T-helper 9 cell (primary cell): ENCODE measurements at regions not wholly inside any gene's neighbourhood (a gene's known extent, or its start where the extent isn't known, plus 50 kb on each side); places are given as distances from the start of the nearest gene placed in this dataset.

Experiments used
- DNase-seq: peaks from one replicate; pipeline ENCODE4 v3.0.0-alpha.2; 2020

DNA sequence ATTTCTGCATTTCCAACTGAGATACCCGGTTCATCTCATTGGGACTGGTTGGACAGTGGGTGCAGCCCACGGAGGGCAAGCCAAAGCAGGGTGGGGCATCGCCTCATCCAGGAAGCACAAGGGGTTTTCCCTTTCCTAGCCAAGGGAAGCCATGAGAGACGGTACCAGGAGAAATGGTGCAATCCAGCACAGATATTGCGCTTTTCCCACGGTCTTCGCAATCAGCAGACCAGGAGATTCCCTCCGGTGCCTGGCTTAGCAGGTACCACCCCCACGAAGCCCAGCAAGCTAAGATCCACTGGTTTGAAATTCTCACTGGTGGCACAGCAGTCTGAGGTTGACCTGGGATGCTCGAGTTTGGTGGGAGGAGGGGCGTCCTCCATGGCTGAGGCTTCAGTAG is 527.0 kb downstream of the TLE1 start:
- DNase-seq, result no peak

GRCh38 chr9:81156381-81156780 is 533.0 kb downstream of the TLE1 start:
- DNase-seq, result no peak

DNA sequence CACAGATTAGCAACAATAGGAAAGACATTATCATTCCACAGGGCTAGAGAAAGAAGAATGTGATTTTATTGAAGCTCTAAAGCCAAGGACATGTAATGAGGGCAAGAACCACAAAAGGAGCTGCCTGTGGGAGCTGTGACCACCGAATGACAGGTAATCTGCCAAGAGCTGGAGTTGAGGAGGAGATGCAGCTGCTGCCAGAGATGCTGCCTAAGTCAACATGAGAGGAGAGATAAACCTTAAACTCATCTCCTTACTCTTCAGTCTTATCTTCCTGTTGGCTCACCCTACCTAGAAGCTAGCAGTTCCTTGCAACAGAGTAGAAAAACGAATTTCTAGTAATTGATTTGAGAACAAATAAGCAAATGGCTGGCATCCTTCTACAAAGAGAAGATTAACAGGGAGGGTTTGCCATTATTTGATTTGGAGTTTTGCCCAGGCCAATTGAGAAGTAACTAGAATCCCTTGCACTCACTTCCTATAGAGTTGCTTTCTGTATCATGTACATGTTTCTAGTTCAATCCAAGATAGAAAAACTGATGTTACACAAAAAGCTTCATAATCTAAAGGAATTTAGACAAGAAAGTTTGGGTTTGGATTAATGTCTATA is 539.2 kb downstream of the TLE1 start:
- no peak for DNase-seq

DNA sequence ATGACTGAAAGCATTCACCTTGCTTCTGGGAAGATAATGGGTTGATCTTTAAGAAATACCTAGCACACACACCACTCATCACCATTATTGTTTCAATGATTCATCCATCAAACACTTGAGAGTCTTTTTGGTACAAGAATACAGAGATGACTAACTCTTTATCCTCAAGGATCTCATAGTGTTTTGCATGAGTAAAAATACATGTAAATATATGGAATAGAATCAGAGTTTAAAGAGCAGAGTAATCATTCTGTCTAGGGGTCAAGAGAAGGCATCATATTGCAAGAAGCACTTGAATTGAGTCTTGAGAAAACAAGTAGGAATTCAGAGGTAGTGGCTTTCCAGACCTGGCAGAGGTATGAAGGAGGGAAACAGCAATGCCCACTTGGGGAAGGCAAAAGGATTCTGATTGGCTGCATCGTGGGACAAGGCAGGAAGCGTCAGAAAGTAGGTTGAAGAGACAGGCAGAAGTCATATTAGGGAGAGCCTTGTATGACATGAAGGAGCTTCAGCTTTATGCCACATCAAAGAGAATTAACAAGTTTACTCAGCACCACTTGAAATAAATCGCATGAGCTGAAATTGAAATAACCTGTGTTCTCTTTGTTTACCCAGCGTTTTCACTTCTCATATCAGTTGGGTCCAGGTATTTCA is 542.5 kb downstream of the TLE1 start:
- no peak for DNase-seq

DNA sequence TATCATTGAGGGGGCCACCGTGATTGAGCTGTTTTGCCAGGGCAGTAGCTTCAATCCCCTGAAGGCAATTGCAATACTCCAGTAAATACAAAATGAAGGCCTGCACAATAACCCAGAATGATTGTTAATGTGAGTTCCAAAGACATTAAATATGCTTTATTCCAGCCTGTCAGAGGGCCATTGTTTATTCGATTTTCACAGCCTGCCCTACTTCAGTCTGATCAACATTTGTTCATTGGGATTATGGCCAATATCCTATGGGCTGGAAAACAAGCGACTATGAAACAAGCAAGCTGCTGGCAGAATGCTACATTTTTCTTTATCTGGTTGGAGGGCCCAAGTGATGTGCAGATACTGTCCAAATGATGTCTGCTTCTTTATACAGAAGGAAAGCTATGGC is 543.1 kb downstream of the TLE1 start:
- DNase-seq, result no peak

- no peak for DNase-seq
These were observed 543.9 kb downstream of the TLE1 start for GRCh38 chr9:81145331-81145963.

GRCh38 chr9:81141961-81142360 is 547.4 kb downstream of the TLE1 start:
- no peak for DNase-seq

GRCh38 chr9:81137976-81138568 is 551.3 kb downstream of the TLE1 start:
- no peak for DNase-seq

DNA sequence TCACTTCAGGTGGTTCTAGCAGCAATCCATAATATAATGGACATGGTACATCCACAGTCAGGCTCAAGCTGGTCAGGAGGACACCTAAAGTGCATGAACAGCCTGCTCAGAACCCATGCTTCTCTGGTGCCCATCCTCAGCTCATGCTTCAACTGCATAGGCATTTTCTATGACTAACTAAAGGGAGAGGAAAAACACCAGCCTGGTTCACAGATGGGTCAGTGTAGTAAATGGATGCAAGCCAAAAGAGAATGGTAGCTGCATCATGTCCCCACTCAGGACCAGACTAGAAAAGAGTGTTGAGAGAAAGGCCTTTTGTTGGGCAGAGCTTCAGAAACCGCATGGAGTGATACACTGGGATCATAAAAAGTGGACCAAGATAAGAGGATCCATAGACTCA is 556.6 kb downstream of the TLE1 start:
- DNase-seq, result no peak

- no peak for DNase-seq
These were observed 557.0 kb downstream of the TLE1 start for GRCh38 chr9:81132318-81132717.

GRCh38 chr9:81128701-81129100 is 560.6 kb downstream of the TLE1 start:
- no peak for DNase-seq

- DNase-seq, result no peak
These were observed 563.8 kb downstream of the TLE1 start for GRCh38 chr9:81125446-81126092.

DNA sequence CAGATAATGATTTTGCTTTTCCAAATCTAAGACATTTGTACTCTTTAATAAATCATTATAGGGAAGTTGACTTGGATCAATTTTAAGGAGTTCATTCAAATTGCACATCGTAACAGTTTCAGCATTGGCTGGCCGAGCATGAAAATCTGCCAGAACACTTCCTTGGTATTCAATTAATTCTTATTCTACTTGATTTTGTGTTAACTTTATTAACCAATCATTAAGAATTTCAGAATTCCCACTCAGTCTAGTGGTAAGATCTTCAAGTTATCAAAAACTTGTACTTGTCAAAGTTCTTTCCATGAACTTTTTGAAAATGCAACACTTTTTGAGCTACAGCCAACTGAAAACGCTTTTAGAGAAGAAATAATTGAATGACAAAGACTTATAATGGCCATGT is 565.8 kb downstream of the TLE1 start:
- DNase-seq, result no peak

GRCh38 chr9:81122749-81123148 is 566.6 kb downstream of the TLE1 start:
- DNase-seq, result no peak

DNA sequence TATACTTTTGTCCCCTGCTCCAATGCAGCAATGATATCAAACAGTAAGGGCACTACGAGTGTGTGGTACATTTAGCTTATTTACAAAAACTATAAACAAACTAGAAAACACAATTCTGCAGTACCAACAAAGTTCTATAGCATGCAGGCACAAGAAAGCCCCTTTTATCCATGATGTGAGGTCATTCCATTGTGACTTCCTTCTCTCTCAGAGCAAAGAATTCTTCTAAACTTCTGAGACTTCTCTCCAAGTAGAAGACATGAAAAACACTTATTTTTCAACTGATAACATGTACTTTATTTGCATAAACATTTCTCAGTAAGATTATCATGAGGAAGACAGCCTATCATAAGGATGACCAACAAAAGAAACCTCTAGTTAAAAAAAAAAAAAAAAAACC is 569.8 kb downstream of the TLE1 start:
- DNase-seq, result no peak

- DNase-seq, result no peak
These were observed 570.9 kb downstream of the TLE1 start for GRCh38 chr9:81118416-81118815.

GRCh38 chr9:81116340-81117137 is 572.8 kb downstream of the TLE1 start:
- DNase-seq, result no peak

DNA sequence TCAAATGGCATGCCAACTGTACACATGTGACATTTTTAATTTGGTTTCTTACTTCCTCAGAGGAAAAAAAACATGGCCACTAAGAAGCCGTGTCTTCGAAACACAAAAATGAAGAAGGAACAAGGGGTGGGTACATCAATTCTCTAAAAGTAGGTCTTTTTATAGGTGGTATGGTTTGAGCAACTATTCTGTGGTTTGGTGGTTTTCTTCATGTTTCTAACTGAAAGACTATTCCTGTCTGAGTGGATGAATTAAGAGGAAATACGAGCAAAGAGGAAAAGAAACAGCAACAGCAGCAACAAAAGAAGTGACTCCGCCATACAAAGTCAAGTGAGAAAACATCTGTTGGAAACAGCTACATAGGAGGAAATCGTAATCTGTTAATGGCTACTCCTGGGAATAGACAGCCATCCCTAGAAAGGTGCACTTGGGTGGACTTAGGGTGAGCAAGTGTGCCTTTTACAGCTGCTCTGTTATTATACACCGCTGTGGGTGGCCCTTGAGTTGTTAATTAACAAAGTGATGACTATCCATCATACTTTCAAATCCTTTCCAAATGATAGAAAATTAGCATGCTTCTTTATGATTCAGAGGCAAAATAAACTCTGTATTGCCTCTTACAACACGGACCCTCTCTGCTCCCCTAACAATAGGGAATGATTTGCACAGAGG is 575.8 kb downstream of the TLE1 start:
- DNase-seq, result no peak

GRCh38 chr9:81112627-81113452 is 576.5 kb downstream of the TLE1 start:
- DNase-seq, result no peak

- DNase-seq, result no peak
These were observed 580.5 kb downstream of the TLE1 start for GRCh38 chr9:81108821-81109220.

- no peak for DNase-seq
These were observed 581.0 kb downstream of the TLE1 start for GRCh38 chr9:81108391-81108790.
